ENCODE measurements at regions not wholly inside any gene's neighbourhood (a gene's known extent, or its start where the extent isn't known, plus 50 kb on each side); places are given as distances from the start of the nearest gene placed in this dataset.

DNA sequence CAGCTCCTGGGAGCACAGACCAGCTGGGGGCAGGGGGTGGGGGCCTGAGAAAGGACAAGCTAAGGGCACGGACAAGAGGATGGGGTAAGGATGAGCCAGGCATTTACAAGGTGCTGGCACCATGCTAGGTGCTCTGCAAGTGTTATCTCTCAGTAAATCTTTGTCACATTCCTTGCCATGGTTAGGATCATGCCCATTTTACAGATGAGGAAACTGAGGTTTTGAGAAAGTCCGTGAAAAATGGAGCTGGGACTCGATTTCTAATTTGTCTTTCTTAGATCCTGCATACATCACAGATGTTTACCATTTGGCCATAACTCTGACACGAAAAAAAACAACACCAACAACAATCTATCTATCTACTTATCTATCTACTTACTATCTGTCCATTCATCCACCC, 429.7 kb downstream of the MIAT start:
- no peak for DNase-seq (ENCODE audit: low read depth)
- no peak overlapping the region for H3K4me3 ChIP-seq (ENCODE audit: low read depth, low read length)
- TF ChIP-seq, protein P1, sequence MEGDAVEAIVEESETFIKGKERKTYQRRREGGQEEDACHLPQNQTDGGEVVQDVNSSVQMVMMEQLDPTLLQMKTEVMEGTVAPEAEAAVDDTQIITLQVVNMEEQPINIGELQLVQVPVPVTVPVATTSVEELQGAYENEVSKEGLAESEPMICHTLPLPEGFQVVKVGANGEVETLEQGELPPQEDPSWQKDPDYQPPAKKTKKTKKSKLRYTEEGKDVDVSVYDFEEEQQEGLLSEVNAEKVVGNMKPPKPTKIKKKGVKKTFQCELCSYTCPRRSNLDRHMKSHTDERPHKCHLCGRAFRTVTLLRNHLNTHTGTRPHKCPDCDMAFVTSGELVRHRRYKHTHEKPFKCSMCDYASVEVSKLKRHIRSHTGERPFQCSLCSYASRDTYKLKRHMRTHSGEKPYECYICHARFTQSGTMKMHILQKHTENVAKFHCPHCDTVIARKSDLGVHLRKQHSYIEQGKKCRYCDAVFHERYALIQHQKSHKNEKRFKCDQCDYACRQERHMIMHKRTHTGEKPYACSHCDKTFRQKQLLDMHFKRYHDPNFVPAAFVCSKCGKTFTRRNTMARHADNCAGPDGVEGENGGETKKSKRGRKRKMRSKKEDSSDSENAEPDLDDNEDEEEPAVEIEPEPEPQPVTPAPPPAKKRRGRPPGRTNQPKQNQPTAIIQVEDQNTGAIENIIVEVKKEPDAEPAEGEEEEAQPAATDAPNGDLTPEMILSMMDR (IDR thresholded peaks at IDR 0.05; ENCODE audit: insufficient read depth, low read depth, low read length): no peak

DNA sequence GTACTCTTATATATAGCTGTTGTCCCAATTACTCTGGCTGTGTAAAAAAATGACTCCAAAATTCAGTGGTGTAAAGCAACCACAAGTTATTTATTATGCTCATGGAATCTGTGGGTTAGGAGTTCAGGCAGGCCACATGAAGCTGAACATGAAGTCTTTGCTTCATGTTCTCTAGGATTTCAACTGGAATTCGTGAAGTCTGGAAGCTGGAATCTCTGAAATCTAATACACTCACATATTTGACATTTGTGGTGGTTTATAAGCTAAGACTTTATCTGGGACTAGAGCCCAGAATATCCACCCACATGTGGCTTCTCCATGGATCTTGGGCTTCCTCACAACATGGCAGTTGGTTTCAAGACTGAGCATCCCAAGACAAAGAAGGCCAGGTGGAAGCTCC, 430.6 kb downstream of the MIAT start:
- TF ChIP-seq, protein P1 (IDR thresholded peaks at IDR 0.05; ENCODE audit: insufficient read depth, low read depth, low read length): no peak
- DNase-seq (ENCODE audit: low read depth): peak; percentile 30

DNA sequence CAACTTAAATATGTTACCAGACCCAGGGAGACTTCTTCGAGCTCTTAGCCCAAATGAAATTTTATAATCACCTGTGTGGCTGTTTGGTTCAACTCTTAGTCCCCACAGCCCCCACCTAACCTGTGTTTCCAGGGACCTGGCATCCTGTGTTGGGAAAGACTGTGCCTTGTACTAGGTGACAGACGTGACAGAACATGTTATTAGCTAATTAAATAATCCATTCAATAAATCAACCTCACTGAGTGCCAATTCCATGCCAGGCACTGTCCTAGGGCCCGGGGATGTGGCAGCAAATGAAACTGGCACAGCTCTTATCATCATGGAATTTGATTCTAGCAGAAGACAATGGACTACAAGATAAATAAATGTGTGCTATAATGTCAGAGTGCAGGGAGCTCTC, 431.9 kb downstream of the MIAT start:
- no peak overlapping the region for H3K4me3 ChIP-seq (ENCODE audit: low read depth, low read length)
- no peak for DNase-seq (ENCODE audit: low read depth)
- TF ChIP-seq, protein P1 (IDR thresholded peaks at IDR 0.05; ENCODE audit: insufficient read depth, low read depth, low read length): no peak

More for the DNA sequence above, 430.6 kb downstream of the MIAT start:
- H3K4me3 ChIP-seq (ENCODE audit: low read depth, low read length): no peak overlapping the region

DNA sequence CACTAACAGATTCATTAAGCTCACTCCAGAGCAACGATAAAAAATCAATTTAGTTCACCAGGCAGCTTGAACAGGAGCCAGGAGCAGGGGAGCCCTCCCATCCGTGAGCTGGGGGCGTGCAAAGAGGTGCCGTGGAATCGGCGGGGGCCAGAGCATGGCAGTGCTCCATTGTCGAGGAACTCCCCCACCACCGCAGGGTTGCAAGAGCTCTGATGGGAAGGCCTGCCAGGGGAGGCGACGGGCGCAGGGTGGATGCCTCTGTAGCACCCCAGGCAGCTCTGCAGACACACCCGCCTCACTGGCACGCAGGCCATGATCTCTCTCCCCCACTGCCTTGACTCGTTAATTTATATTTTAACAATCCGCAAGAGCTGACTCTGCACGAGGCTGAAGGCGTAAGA, 433.2 kb downstream of the MIAT start:
- no peak overlapping the region for H3K4me3 ChIP-seq (ENCODE audit: low read depth, low read length)
- TF ChIP-seq, protein P1 (IDR thresholded peaks at IDR 0.05; ENCODE audit: insufficient read depth, low read depth, low read length): no peak
- no peak for DNase-seq (ENCODE audit: low read depth)

DNA sequence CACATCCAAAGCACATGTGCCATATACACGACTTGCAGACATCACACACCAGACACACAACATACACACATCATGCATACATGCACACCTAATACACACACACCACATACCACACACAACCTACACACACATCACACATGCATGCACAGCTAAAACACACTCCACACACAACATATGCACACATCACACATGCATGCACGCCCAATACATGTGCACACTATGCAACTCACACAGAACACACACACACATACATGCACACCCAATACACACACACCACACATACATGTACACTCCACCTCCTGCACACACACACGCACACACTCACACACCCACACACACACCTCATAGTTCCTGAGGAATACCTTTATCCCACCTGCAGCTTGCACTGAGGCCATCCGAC, 436.0 kb downstream of the MIAT start:
- H3K4me3 ChIP-seq (ENCODE audit: low read depth, low read length): no peak overlapping the region
- no peak for DNase-seq (ENCODE audit: low read depth)
- TF ChIP-seq, protein P1 (IDR thresholded peaks at IDR 0.05; ENCODE audit: insufficient read depth, low read depth, low read length): no peak

DNA sequence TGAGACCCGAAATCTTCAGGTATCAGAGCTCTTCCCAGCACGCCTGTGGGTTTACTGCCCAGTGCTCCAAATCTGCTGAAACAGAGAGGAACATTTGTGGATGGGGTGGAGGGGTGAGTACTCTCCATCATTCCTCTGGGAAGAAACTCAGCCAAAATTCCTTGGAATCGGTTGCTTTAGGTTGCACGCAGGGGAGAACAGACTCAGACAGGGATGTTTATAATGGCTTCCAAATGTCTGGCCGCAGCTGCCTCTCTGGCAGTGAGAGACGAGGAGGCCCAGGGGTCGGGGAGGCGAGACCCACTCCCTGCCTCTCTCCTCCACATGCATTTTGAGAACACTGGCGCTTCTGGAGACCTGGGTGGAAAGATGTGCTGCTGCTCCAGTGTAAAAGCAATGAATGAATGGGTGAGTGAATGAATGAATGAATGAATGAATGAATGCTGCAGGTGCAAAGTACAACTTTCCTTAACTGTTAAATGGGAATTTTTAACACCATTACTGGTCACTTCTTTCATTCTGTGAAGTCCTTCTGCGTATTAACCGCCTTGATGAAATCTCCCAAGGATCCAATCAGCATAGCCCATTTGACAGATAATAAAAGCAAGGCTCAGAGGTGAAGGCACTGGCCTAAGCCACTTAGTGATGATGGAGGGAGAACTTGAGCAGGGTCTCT, 437.4 kb downstream of the MIAT start:
- H3K4me3 ChIP-seq (ENCODE audit: low read depth, low read length): no peak overlapping the region
- TF ChIP-seq, protein P1 (IDR thresholded peaks at IDR 0.05; ENCODE audit: insufficient read depth, low read depth, low read length): no peak
- no peak for DNase-seq (ENCODE audit: low read depth)

DNA sequence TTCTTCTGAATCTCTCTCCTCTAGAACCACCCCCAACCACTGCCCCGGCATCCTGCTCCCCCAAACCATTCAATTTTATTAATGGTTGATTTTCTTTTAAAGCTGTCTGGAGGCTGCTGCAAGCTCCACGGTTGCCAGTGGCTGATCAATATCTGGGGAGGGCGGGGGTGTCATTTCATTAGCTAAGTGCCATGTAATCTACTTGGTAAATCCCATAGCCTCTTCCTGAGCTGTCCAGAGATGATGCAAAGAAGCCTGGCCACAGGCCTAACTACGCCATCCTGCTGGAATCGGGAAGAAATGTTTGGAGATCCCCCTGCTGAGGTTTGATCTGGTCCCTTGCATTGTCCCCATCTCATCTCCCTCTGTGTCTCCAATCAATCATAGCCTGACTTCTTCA, 440.1 kb downstream of the MIAT start:
- no peak overlapping the region for H3K4me3 ChIP-seq (ENCODE audit: low read depth, low read length)
- no peak for DNase-seq (ENCODE audit: low read depth)
- TF ChIP-seq, protein P1 (IDR thresholded peaks at IDR 0.05; ENCODE audit: insufficient read depth, low read depth, low read length): no peak

Data from fibroblast of villous mesenchyme (primary cell).